Ishikawa (cell line): ENCODE measurements at regions not wholly inside any gene's neighbourhood (a gene's known extent, or its start where the extent isn't known, plus 50 kb on each side); places are given as distances from the start of the nearest gene placed in this dataset.

Source experiments
- CEBPB ChIP-seq: IDR thresholded peaks from 2 replicates; pipeline ENCODE4 v1.6.1; 2012
- CREB1 ChIP-seq: IDR thresholded peaks from 2 replicates; pipeline ENCODE4 v1.6.1; 2012; ENCODE audit warnings: low read depth
- EGR1 ChIP-seq: IDR thresholded peaks from 2 replicates; pipeline ENCODE4 v1.6.1; 2012
- EP300 ChIP-seq: IDR thresholded peaks from 2 replicates; pipeline ENCODE4 v1.6.1; 2012; ENCODE audit warnings: borderline replicate concordance
- FOXM1 ChIP-seq: IDR thresholded peaks from 2 replicates; pipeline ENCODE4 v1.6.1; 2012; ENCODE audit warnings: low read depth, borderline replicate concordance
- NFIC ChIP-seq: IDR thresholded peaks from 2 replicates; pipeline ENCODE4 v1.6.1; 2012
- RAD21 ChIP-seq: IDR thresholded peaks from 2 replicates; pipeline ENCODE4 v1.6.1; 2012; ENCODE audit warnings: low read depth
- REST ChIP-seq: IDR thresholded peaks from 2 replicates; pipeline ENCODE4 v1.6.1; 2012; ENCODE audit warnings: low read depth, mild to moderate bottlenecking
- TAF1 ChIP-seq: IDR thresholded peaks from 2 replicates; pipeline ENCODE4 v1.6.1; 2012; ENCODE audit warnings: low read depth, mild to moderate bottlenecking
- TCF12 ChIP-seq: IDR thresholded peaks from 2 replicates; pipeline ENCODE4 v1.6.1; 2012; ENCODE audit warnings: low read depth
- TEAD4 ChIP-seq: IDR thresholded peaks from 2 replicates; pipeline ENCODE4 v1.6.1; 2012
- USF1 ChIP-seq: IDR thresholded peaks from 2 replicates; pipeline ENCODE4 v1.6.1; 2012
- YY1 ChIP-seq: IDR thresholded peaks from 2 replicates; pipeline ENCODE4 v1.6.1; 2012; ENCODE audit warnings: low read depth
- ZBTB7A ChIP-seq: IDR thresholded peaks from 2 replicates; pipeline ENCODE4 v1.6.1; 2012; ENCODE audit warnings: low read depth
- TF ChIP-seq, protein P1 (sequence below): IDR thresholded peaks from 2 replicates; pipeline ENCODE4 v1.6.1; 2012

DNA sequence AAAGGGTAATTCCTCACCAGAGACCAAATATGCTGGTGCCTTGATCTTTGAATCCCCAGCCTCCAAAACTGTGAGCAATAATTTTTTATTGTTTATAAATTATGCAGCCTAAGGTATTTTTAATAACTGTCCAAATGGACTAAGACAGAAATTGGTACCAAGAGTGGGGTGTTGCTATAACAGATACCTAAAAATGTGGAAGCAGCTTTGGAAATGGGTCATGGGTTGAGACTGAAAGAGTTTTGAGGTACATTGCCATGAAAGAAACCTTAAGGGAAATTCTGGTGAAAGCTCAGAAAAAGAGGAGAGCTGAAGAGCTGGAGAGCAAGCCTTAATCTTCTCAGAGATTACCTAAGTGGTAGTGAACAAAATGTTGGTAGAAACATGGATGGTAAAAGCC, 378.2 kb downstream of the NXPE2 start:
- TF ChIP-seq, protein P1, sequence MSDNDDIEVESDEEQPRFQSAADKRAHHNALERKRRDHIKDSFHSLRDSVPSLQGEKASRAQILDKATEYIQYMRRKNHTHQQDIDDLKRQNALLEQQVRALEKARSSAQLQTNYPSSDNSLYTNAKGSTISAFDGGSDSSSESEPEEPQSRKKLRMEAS: no peak
- no peak for TF ChIP-seq NFIC
- TF ChIP-seq FOXM1: no peak
- TF ChIP-seq REST: no peak
- TF ChIP-seq EGR1: no peak
- TF ChIP-seq TEAD4: no peak
- no peak for TF ChIP-seq RAD21
- no peak for TF ChIP-seq CEBPB
- TF ChIP-seq USF1: no peak
- no peak for TF ChIP-seq ZBTB7A
- no peak for TF ChIP-seq TAF1
- no peak for TF ChIP-seq TCF12

DNA sequence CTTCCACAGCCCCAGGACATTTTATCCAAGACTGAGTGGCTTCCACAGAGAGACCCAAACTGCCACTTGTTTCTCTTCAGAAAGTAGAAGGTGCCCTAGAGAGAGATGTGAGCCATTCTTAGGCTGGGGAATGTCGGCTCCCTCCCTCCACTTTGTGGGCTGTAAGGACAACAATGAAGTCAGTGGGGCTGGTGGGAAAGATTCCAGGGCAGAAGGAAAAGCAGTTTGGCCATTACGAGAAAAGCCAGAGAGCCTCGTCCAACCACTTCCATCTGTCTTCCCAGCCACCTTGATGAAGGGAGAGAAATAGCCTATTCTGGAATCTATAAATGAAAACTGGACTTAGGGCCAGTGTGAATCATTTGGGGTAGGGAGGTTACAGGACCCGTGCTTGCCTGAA, 382.5 kb downstream of the NXPE2 start:
- TF ChIP-seq EGR1 (no peak), FOXM1 (no peak), TEAD4 (no peak), CEBPB (no peak), REST (no peak), ZBTB7A (no peak), RAD21 (no peak), USF1 (no peak)
- TF ChIP-seq, protein P1: no peak

GRCh38 chr11:115065314-115065713, 387.0 kb downstream of the NXPE2 start:
- TF ChIP-seq REST (no peak), ZBTB7A (no peak), FOXM1 (no peak), EGR1 (no peak), NFIC (no peak), EP300 (no peak), CREB1 (no peak), TEAD4 (no peak), RAD21 (no peak), YY1 (no peak), CEBPB (no peak), TAF1 (no peak), TCF12 (no peak), USF1 (no peak)
- TF ChIP-seq, protein P1: no peak

DNA sequence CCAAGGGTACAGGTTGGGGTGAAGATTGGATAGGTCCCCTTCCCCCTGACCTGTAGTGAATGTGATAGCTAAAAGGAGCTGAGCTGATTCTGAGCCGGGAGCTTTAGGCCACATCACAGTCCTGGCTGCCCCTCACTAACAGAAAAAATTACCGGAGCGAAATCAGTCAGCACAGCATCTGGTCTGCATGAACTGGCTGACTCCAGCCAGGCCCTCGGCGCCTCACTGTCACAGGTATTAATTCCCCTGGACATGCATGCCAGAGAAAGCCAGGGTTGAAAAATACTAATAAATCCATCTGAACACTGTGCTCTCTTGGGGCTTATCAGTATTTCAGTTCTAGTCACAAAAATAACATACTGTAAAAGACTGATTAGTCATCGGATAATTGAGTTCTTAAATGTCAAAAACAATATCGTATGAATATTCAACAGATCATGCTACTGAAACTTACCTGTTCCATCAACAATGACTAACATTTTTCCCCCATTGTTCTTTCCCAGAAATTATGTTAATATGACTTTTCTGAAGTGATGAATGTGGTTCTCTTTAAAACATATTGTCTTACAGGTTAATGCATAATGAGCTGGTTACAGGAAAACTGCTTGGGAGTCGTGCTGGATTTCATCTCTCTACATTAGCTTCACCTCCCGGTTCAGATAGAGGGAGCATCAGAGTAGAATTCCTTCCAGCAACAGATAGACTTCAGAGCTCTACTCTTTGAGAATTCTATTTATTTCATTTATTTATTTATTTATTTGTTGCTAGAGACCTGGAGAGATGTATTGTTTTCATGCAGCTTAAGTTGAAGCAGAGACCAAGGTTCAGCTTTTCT, 387.7 kb downstream of the NXPE2 start:
- TF ChIP-seq CEBPB: no peak
- TF ChIP-seq ZBTB7A: no peak
- TF ChIP-seq REST: no peak
- TF ChIP-seq, protein P1: no peak
- TF ChIP-seq RAD21: no peak
- TF ChIP-seq USF1: no peak
- TF ChIP-seq TCF12: no peak
- TF ChIP-seq EGR1: no peak
- TF ChIP-seq TAF1: no peak
- no peak for TF ChIP-seq TEAD4
- TF ChIP-seq EP300: no peak
- no peak for TF ChIP-seq CREB1
- TF ChIP-seq FOXM1: no peak
- TF ChIP-seq NFIC: no peak
- TF ChIP-seq YY1: no peak
